ENCODE measurements at regions not wholly inside any gene's neighbourhood (a gene's known extent, or its start where the extent isn't known, plus 50 kb on each side); places are given as distances from the start of the nearest gene placed in this dataset.
"Not testable (repeated sequence)": the region's sequence is repeated elsewhere in the genome, so short reads cannot be mapped to it uniquely, and the experiment has no call there.

- no peak for DNase-seq (ENCODE audit: low read depth)
Observed at GRCh38 chr6:133114973-133115372, 126.2 kb upstream of the EYA4 start.

GRCh38 chr6:133115946-133116345 lies 125.2 kb upstream of the EYA4 start:
- DNase-seq (ENCODE audit: low read depth), result no peak

- no peak for DNase-seq (ENCODE audit: low read depth)
Observed at GRCh38 chr6:133128191-133128590, 113.0 kb upstream of the EYA4 start.

GRCh38 chr6:133129556-133129955 lies 111.6 kb upstream of the EYA4 start:
- no peak for DNase-seq (ENCODE audit: low read depth)

- DNase-seq (ENCODE audit: low read depth), result no peak
Observed at GRCh38 chr6:133130863-133131262, 110.3 kb upstream of the EYA4 start.

- DNase-seq (ENCODE audit: low read depth), result no peak
Observed at GRCh38 chr6:133131621-133132465, 109.3 kb upstream of the EYA4 start.

GRCh38 chr6:133132466-133132971 lies 108.6 kb upstream of the EYA4 start:
- DNase-seq (ENCODE audit: low read depth), result no peak

GRCh38 chr6:133136177-133136880 lies 104.8 kb upstream of the EYA4 start:
- no peak for DNase-seq (ENCODE audit: low read depth)

GRCh38 chr6:133147470-133148184 lies 93.5 kb upstream of the EYA4 start:
- DNase-seq (ENCODE audit: low read depth), result not testable (repeated sequence)

- DNase-seq (ENCODE audit: low read depth), result no peak
Observed at GRCh38 chr6:133156689-133157088, 84.5 kb upstream of the EYA4 start.

GRCh38 chr6:133157995-133158394 lies 83.2 kb upstream of the EYA4 start:
- DNase-seq (ENCODE audit: low read depth), result no peak

- no peak for DNase-seq (ENCODE audit: low read depth)
Observed at GRCh38 chr6:133159255-133159795, 81.8 kb upstream of the EYA4 start.

- no peak for DNase-seq (ENCODE audit: low read depth)
Observed at GRCh38 chr6:133160536-133160935, 80.6 kb upstream of the EYA4 start.

- DNase-seq (ENCODE audit: low read depth), result no peak
Observed at GRCh38 chr6:133165235-133165634, 75.9 kb upstream of the EYA4 start.

GRCh38 chr6:133166766-133167165 lies 74.4 kb upstream of the EYA4 start:
- DNase-seq (ENCODE audit: low read depth), result no peak

- DNase-seq (ENCODE audit: low read depth), result no peak
Observed at GRCh38 chr6:133169901-133170300, 71.3 kb upstream of the EYA4 start.

- no peak for DNase-seq (ENCODE audit: low read depth)
Observed at GRCh38 chr6:133170602-133171001, 70.6 kb upstream of the EYA4 start.

- no peak for DNase-seq (ENCODE audit: low read depth)
Observed at GRCh38 chr6:133171989-133172604, 69.1 kb upstream of the EYA4 start.

- no peak for DNase-seq (ENCODE audit: low read depth)
Observed at GRCh38 chr6:133173276-133173675, 67.9 kb upstream of the EYA4 start.

GRCh38 chr6:133179481-133179880 lies 61.7 kb upstream of the EYA4 start:
- DNase-seq (ENCODE audit: low read depth), result no peak

GRCh38 chr6:133183691-133184090 lies 57.5 kb upstream of the EYA4 start:
- no peak for DNase-seq (ENCODE audit: low read depth)
